NCI-H1694 (cell line): ENCODE measurements at regions not wholly inside any gene's neighbourhood (a gene's known extent, or its start where the extent isn't known, plus 50 kb on each side); places are given as distances from the start of the nearest gene placed in this dataset.
A peak's percentile ranks its signal among the peaks of the same experiment; 100 is the strongest.
"Not testable (repeated sequence)": the region's sequence is repeated elsewhere in the genome, so short reads cannot be mapped to it uniquely, and the experiment has no call there.

ENCODE experiments used
- DNase-seq: peaks from one replicate; lab custom pipeline; 2025; lab: John Stamatoyannopoulos, UW

DNA sequence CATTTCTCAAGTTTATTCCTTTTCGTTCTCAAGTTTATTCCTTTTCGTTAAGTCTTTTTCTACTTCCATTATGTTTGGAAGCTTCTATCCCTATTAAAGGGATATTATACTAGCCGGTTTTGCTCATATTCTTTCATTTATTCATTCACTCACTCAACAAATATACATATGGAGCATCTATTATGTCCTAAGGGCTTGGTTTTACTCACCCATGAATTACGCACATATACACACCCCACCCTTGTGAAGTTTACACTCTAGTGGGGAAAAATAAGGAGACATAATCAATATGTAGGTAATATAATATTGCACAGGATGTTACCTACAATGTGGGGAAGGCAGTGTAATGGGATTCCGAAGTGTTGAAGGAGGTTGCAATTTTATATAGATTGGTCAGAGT is 90.5 kb downstream of the ACTL7B start:
- DNase-seq = no peak

DNA sequence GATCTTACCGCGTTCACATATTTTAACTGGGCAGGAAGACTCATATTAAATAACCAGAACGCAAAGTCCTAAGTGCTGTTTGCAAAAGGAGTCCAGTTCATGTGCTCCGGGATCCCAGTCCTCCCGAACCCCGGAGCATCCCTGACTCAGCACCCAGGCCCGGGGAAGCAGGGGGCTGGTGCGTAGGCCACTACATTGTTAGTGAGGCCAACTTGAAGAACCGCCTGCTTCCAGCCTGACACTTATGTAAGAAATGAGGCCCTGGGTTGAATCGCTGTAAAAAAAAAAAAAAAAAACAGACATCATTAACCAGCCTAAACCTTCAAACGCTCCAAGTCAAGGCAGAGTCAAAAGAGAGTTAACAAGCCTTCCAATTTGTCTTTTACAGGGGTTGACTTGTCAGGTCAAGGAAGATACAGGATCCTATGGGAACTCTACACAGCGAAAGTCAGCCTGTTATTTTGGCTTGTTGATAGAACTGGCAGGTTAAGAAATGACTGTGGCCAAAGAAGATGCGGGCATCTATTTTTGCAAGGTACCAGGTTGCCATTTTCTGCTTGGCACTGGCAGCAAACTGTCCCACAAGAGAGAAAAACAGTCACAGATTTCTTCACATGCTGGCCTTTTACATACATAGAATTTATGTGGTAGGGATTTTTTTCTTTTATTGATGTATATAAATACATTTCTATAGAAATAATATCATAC is 93.3 kb downstream of the ACTL7B start:
- no peak for DNase-seq

DNA sequence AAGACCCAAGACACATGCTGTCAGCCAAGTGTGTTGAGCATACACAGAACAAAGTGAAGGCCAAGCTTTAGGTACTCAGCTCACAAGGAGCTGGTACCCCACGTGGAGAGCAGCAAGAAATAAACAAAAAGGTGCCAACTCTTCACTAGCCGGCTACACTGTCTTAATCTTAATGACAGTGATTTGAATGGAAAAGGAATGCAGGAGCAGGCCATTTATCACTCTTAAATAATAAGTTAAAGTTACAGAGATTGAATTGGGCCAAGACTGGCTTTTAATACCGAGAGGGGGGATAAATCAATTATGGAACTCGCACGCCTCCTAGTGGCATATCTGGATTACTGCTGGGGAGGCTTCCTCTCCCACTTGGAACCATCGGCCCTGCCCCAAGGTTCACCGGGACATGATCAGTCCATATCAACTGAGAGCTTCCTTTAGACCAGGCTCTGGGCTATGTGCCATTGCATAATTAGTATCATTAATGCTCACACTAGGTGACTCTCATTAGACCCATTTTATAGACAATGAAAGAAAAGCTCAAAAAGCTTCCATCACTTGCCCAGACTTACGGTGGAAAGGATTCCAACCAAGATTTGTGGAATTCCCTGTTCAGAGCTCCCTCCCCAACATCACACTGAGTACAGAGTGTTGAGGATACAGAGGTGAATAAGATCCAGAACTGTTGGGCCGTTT is 94.0 kb downstream of the ACTL7B start:
- DNase-seq = peak; percentile 42

DNA sequence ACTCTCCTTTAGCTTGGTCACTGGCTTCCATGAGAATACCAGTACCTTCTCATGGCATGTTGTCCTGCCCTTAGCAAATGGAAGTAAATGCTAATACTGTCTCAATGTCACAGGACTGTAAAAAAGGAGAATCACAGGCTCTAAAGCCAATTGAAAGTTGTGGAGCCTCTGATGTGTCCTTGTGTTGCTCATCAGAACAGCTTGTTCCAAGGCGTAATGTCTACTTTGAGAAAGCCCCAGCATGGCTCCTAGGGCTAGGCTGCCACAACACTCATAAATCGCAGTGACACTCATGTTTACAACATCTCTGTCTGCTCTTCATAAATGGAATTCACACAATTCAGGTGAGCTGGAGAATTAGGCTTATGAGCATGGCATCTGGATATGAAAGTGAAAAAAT is 94.9 kb downstream of the ACTL7B start:
- DNase-seq = no peak

DNA sequence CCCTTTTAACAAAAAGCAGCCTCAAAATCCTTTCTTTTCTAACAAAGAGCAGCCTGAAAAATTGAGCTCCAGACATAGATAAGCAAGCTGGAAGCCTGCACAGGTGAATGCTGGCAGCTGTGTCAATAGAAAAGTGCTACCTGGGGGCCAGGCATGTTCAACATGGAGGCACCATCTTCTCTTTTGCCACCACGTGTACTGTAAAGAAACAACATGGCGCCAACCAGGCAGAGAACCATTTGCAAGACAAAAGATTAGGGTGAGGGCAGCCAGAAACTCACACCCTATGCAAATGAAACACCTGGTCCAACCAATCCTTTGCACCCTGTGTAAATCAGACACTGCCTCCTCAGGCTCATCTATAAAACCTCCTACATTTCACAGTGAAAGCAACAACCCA is 96.0 kb downstream of the ACTL7B start:
- DNase-seq = no peak

DNA sequence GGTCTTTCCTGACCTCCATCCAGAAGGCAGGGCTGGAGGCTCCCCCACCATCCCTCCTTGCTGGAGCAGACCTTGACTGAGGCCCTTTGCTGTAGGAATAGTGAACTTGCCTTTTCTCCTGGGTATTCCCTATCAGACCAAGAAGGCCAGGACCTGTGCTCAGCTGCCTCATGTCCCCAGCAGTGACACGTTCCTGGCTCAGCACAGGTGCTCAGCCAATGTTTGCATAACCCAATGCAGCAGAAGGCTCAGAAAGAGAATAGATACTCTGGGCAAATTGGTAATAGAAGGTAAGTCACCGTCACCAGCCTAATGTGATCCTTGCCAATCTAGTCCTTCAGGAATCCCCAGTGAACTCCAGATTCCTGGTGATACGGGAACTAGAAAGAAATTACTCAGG is 96.4 kb downstream of the ACTL7B start:
- no peak for DNase-seq

DNA sequence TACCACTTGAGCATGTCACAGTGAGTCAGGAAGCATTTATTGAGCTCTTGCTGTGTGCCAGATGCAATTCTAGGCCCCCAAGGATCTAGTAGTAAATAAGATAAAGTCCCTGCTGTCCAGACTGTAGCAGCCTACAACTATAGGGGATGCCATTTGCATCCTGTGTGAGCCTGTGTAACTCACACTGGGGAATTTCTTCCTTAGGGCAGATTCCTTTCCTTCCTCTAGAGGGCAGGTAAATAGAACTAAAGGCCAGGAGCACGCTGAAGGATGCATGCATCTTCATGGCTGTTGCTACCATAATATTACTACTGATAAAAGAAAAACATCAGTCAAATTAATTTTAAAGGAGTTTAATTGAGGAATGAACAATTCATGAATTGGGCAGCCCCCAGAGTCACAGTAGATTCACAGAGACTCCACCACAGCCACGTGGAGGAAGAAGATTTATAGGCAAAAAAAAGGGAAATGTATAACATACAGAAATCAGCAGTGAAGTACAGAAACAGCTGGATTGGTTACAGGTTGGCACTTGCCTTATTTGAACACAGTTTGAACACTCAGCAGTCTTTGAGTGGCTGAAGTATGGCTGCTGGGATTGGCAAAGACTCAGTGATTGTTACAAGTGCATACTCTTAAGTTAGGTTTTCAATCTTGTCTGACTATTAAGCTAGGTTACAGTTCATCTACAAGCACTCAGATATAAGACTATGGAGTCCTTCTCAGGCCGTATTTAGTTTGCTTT is 98.9 kb downstream of the ACTL7B start:
- DNase-seq = no peak

DNA sequence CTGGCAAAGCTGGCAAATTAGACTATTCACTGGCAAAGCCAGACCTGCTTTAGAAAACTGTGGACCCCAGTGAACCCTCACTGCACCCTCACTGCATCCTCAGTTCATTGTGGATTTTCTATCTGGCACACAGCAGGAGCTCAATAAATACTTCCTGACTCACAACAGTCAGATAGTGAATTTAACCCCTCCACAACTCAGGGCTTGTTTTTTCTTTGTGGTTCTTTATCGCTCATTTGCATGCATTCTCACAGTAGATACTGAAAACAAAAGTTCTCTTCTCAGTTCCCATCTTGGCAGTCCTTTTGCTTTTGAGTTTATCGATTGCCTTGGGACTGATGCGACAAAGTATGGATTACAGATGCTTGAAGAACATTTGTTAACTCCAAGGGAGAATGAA is 99.8 kb downstream of the ACTL7B start:
- DNase-seq = no peak

DNA sequence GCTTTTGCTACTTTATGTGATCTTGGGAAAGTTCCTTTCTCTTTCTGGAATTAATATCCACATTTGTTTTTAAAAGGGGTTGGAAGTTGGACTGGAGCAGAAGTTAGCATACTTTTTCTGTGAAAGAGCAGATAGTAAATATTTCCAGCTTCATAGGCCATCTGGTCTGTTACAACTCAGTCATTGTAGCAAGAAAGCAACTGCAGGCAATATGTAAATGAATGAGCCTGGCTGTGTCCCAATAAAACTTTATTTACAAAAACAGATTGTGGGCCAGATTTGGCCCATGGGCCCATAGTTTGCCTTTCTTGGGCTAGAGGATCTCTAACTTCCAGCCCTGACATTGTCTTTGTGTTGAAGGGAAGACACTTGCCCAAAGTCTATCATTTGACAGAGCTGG is 104.4 kb downstream of the ACTL7B start:
- DNase-seq = no peak

DNA sequence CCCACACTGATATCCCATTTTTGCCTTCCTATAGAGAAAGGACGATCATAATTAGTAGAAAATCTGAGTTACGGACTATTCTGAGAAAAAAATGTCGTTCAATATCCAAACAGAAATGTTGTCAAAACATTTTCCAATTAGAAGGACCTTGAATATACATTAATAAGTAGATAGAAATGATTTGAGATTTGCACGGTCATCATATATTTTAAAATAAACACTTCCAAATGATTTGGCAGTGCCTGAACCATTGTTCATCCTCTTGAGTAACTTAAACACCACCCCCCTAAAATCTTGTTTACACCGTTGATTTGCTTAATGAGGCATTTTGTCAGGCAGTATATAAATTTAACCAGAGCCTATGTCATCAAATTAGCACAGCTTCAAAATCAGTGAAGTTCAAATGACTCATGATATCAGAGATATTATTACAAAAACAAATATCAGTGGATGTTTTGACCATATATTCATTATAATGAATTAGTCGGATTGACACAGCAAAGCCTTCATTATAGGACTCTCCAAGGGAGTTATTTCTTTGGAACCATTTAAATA is 105.0 kb downstream of the ACTL7B start:
- DNase-seq = no peak

DNA sequence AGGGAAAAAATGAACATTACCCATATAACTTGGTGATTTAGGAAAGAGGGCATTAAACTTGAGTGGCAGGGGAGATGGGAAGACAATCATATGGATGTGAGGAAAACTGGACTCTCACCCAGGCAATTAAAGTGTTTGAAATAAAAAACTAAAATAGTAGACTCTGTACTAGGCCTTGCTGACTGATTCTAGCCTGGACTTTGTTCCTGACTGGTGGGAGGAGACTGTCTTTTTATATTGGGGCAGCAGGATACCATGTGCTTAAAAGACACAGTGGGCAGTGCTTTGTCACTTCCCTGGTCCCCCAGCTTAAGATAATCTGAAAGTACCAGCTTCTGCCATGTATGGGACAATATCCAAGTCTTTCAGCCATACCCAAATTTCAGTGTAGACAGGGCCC is 107.0 kb downstream of the ACTL7B start:
- DNase-seq = no peak

DNA sequence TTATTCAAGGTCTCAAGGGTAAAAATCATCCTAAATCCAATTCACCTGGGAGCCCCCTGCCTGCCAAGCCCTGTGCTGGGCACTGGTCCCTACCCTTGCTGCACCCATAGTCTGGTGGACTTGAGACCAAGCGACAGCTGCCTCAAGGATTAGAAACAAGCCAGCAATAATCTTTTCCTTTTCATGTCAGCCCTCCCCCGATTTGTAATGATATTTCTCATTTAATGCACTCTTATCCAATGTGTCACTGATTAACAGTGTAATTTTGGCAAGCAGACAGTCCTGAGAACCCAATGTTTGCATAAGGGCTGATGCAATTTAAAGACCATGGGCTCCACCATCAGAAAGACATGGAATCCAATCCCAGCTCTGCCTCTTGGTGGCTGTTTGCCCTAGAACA is 108.9 kb downstream of the ACTL7B start:
- no peak for DNase-seq

DNA sequence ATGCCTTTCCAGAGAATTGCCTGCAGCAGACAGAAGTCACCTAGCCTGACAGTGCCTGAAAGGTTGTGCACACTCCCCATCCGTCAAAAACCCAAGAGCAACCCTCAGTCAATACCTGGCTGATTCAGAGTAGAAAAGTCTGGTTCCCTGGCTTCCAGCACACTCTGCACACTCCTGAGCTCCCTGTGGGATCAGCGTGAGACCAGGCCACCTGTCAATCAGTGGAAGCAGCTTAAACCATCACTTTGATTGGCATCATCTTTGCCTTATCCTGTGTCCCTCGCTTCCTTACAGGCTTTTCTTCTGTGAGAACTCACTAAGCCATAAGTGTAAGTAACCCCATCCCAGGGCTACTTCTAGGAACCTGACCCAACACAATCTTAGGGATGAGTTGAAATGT is 109.8 kb downstream of the ACTL7B start:
- no peak for DNase-seq

DNA sequence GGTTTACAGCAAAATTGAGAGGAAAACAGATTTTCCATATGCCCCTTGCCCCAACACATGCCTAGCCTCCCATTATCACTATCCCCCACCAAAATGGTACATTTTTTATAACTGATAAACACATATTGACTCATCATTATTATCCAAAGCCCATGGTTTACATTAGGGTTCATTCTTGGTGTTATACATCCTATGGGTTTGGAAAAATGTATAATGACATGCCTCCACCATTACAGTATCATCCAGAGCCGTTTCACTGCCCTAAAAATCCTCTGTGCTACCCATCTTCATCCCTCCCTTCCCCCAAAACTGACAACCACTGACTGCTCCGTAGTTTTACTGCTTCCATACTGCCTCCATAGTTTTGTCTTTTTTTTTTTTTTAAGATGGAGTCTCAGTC is 111.1 kb downstream of the ACTL7B start:
- DNase-seq = no peak

DNA sequence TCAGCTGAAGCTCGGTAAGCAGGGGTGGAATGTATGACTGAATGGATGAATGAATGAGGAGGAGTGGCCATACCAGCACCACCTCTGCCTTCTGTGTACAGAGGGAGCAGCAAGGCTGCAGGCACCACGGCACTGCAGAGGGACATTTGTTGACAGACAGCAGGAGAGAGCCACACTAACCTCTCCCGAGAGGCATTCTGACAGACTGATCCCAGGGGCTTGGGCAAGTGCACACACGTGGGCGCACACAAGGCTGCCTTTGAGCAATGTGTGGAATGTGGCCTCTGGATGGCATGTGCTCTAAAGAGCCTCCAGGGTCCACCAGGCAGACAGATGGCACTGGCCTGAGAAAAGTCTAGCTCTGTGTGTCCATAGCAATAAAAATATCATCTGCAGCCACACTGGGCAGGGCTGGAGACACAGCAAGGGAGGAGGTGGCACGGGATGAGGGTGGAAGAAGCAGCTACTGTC is 111.8 kb downstream of the ACTL7B start:
- peak; percentile 65 for DNase-seq

DNA sequence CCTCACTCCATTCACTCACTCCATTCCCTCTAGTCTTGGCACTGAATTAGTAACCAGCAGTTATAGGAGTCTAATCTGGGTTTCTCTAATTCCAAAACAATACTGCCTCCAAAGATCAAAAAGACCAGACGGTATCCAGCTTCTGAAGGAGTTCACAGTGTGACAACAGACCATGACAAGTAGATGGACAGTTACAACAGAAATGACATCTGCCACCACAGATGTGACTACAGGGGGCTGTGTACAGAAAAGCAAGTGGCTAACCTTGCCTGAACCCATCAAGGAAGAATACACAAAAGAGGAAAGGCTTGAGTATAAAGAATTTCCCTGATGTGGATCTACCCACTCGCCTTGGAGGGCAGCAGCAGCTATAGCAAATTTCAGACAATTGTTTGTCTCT is 112.4 kb downstream of the ACTL7B start:
- peak; percentile 63 for DNase-seq

DNA sequence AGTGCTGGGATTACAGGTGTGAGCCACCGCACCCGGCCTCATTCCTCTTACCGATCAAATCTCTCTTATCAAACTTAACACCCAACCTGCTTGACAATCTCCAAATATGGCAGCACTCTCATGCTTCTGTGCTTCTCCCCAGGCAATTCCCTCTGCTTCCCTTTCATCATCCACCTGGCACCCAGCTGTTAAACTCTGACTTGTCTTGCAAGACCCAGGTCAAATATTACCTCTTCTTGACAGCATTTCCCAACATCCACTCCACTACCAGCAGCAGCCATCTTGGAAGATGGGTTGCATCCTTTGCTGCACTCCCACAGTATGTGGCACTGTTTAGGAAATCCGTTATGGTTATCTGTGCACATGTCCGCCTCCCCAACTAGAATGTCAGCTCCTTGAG is 113.6 kb downstream of the ACTL7B start:
- no peak for DNase-seq

DNA sequence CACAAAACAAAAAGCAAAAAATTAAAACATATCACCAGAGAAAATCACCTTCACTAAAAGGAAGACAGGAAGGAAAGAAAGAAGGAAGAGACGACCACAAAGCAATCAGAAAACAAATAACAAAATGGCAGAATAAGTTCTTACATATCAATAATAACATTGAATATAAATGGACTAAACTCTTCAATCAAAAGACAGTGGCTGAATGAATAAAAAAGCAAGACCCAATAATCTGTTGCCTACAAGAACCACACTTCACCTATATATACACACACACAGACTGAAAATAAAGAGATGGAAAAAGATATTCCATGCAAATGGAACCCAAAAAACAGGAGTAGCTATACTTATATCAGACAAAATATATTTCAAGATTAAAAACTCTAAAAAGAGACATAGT is 124.5 kb downstream of the ACTL7B start:
- DNase-seq = not testable (repeated sequence)

DNA sequence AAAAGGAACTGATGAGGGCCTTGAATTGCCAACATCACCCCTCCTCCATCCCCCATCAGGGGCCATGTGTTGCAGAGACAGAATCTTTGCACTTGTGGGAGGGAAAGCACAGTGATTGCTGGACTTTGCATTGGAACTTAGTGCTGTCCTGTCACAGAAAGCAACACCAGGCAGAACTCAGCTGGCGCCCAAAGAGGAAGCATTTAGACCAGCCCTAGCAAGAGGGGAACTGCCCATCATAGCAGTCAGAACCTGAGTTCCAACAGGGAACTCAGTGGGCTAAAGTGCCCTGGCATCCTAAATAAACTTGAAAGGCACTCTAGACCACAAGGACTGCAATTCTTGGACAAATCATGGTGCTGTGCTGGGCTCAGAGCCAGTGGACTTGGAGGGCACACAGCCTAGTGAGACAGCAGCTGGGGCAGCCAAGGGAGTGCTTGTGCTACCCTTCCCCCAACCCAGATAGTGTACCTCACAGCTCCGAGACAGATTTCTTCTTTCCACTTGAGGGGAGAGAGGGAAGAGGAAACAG is 128.1 kb downstream of the ACTL7B start:
- DNase-seq = no peak

DNA sequence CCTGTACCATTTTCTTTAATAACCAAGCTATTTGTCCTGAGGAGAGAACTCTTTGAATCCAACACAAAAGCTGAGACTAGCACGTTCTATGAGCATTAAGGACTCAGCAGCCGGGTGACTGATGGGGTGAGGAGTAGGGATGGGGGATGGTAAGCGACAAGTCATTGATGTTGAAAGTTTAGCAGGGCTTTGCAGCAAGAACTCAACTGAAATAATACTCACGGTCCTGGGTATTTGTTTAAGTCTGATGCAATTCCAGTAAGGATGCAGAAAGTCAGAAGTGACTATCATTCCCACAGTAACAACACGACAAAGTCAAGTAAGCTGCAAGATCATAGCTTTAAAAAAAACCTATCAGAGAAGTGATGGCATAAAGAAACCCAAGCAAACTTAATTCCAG is 131.1 kb downstream of the ACTL7B start:
- DNase-seq = no peak

DNA sequence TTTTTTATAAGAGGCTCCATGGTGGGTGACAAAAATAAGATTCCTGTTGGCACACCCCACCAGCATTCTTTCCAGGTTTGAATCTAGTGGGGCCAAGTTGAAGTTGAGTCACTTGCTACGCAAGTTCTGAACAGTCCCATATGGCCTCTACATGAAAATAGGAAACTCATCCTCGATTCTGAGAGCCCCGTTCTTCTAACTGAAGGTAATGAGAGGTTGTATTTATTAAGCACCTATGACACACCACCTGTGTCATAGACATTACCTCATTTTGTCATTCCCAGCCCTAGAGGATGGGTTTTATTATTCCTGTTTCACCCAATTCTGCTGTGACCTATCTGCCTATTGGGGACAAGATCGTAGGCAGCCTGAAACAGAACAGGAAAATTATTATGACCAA is 131.7 kb downstream of the ACTL7B start:
- no peak for DNase-seq

DNA sequence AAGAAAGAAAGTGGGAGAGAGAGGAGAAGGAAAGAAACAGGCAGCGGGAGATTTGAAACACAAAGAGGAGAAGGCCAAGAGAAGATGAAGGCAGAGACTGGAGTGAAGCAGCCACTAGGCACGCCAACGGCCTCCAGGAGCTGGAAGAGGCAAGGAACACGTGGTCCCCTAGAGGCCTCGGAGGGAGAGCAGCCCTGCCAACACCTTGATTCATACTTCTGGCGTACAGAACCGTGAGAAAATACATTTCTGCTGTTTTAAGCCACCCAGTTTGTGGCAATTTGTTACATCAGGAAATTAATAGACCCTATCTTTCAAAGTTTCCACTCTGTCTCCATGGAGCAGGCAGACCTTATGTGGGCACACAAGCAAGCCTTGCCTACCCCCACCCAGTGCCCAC is 133.4 kb downstream of the ACTL7B start:
- no peak for DNase-seq
